ENCODE measurements at regions not wholly inside any gene's neighbourhood (a gene's known extent, or its start where the extent isn't known, plus 50 kb on each side); places are given as distances from the start of the nearest gene placed in this dataset.

GRCh38 chr2:892892-893291 is 57.8 kb upstream of the SNTG2 start:
- TF ChIP-seq CTCF (IDR thresholded peaks at IDR 0.05) = no peak
- no peak for TF ChIP-seq ZFX (IDR thresholded peaks at IDR 0.05; ENCODE audit: borderline replicate concordance)

All from 22Rv1 (cell line).